H9 (cell line): ENCODE measurements at regions not wholly inside any gene's neighbourhood (a gene's known extent, or its start where the extent isn't known, plus 50 kb on each side); places are given as distances from the start of the nearest gene placed in this dataset.

ENCODE experiments used
- DNase-seq: peaks from one replicate; pipeline ENCODE4 v3.0.0-alpha.2; 2017
- H2AFZ ChIP-seq: one replicate; pipeline ENCODE4 v1.6.1; 2013; ENCODE audit warnings: mild to moderate bottlenecking, low read length, control low read depth, moderate library complexity
- H2AK5ac ChIP-seq: 2 replicates; pipeline ENCODE4 v1.6.1; 2013; ENCODE audit warnings: low read length, control low read depth, mixed read lengths; ENCODE audit not compliant: insufficient read length
- H2BK120ac ChIP-seq: one replicate; pipeline ENCODE4 v1.6.1; 2013; ENCODE audit warnings: low read depth, mild to moderate bottlenecking, low read length, control low read depth, inconsistent platforms; ENCODE audit not compliant: poor library complexity, severe bottlenecking
- H2BK12ac ChIP-seq: 2 replicates; pipeline ENCODE4 v1.6.1; 2013; ENCODE audit warnings: low read length, control low read depth, mixed read lengths, low read depth; ENCODE audit not compliant: insufficient read length
- H2BK15ac ChIP-seq: 2 replicates; pipeline ENCODE4 v1.6.1; 2013; ENCODE audit warnings: low read depth, low read length, control low read depth
- H2BK20ac ChIP-seq: one replicate; pipeline ENCODE4 v1.6.1; 2013; ENCODE audit warnings: low read depth, mild to moderate bottlenecking, low read length, control low read depth, inconsistent platforms; ENCODE audit not compliant: poor library complexity, severe bottlenecking
- H2BK5ac ChIP-seq: 2 replicates; pipeline ENCODE4 v1.6.1; 2013; ENCODE audit warnings: low read length, control low read depth, mixed read lengths; ENCODE audit not compliant: insufficient read length
- H3K14ac ChIP-seq: 2 replicates; pipeline ENCODE4 v1.6.1; 2013; ENCODE audit warnings: low read length, control low read depth; ENCODE audit not compliant: insufficient read depth
- H3K18ac ChIP-seq: 2 replicates; pipeline ENCODE4 v1.6.1; 2013; ENCODE audit warnings: low read depth, mild to moderate bottlenecking, mixed read lengths, low read length, control low read depth; ENCODE audit not compliant: insufficient read length
- H3K23ac ChIP-seq: 2 replicates; pipeline ENCODE4 v1.6.1; 2013; ENCODE audit warnings: low read length, control low read depth, mixed read lengths, low read depth; ENCODE audit not compliant: insufficient read length
- H3K23me2 ChIP-seq: 2 replicates; pipeline ENCODE4 v1.6.1; 2013; ENCODE audit warnings: low read depth, mild to moderate bottlenecking, mixed read lengths, low read length, control low read depth; ENCODE audit not compliant: insufficient read length, poor library complexity, severe bottlenecking
- H3K27ac ChIP-seq: 2 replicates; pipeline ENCODE4 v1.5.1; 2013; ENCODE audit warnings: low read length, control low read depth, mixed read lengths, low read depth; ENCODE audit not compliant: insufficient read length
- H3K27me3 ChIP-seq: 2 replicates; pipeline ENCODE4 v1.6.1; 2013; ENCODE audit warnings: low read length, control low read depth, inconsistent platforms; ENCODE audit not compliant: insufficient read depth
- H3K4ac ChIP-seq: 2 replicates; pipeline ENCODE4 v1.6.1; 2013; ENCODE audit warnings: low read depth, mild to moderate bottlenecking, control low read depth, inconsistent platforms, low read length, moderate library complexity
- H3K4me1 ChIP-seq: 2 replicates; pipeline ENCODE4 v1.6.1; 2013; ENCODE audit warnings: low read length, control low read depth, inconsistent platforms; ENCODE audit not compliant: insufficient read depth
- H3K4me2 ChIP-seq: 2 replicates; pipeline ENCODE4 v1.6.1; 2013; ENCODE audit warnings: low read length, control low read depth, mixed read lengths; ENCODE audit not compliant: insufficient read length, insufficient read depth
- H3K56ac ChIP-seq: 2 replicates; pipeline ENCODE4 v1.6.1; 2013; ENCODE audit warnings: low read depth, mild to moderate bottlenecking, mixed read lengths, low read length, control low read depth; ENCODE audit not compliant: insufficient read length
- H3K79me1 ChIP-seq: 2 replicates; pipeline ENCODE4 v1.6.1; 2013; ENCODE audit warnings: low read depth, mild to moderate bottlenecking, moderate library complexity, low read length, control low read depth, inconsistent platforms; ENCODE audit not compliant: insufficient read depth, poor library complexity, severe bottlenecking
- H3K79me2 ChIP-seq: 2 replicates; pipeline ENCODE4 v1.6.1; 2013; ENCODE audit warnings: low read length, control low read depth, inconsistent platforms; ENCODE audit not compliant: insufficient read depth
- H3K9ac ChIP-seq: 2 replicates; pipeline ENCODE4 v1.6.1; 2013; ENCODE audit warnings: low read length, control low read depth, mixed read lengths; ENCODE audit not compliant: insufficient read length; ENCODE audit errors: extremely low read depth
- H3K9me3 ChIP-seq: one replicate; pipeline ENCODE4 v1.6.1; 2013; ENCODE audit warnings: low read depth, low read length, inconsistent platforms; ENCODE audit not compliant: control insufficient read depth
- H3T11ph ChIP-seq: one replicate; pipeline ENCODE4 v1.6.1; 2013; ENCODE audit warnings: mild to moderate bottlenecking, low read length, control low read depth, inconsistent platforms
- H4K20me1 ChIP-seq: one replicate; pipeline ENCODE4 v1.6.1; 2013; ENCODE audit not compliant: control insufficient read depth, insufficient read length, insufficient read depth
- H4K5ac ChIP-seq: 2 replicates; pipeline ENCODE4 v1.6.1; 2013; ENCODE audit warnings: low read depth, mild to moderate bottlenecking, mixed read lengths, low read length, control low read depth; ENCODE audit not compliant: insufficient read length
- H4K8ac ChIP-seq: replicated peaks from 2 replicates; pipeline ENCODE4 v1.6.1; 2013; ENCODE audit warnings: low read length, control low read depth, mixed read lengths, low read depth; ENCODE audit not compliant: insufficient read length
- H4K91ac ChIP-seq: 2 replicates; pipeline ENCODE4 v1.6.1; 2013; ENCODE audit warnings: low read depth, mild to moderate bottlenecking, moderate library complexity, mixed read lengths, low read length, control low read depth; ENCODE audit not compliant: insufficient read length
- H3K27ac Mint-ChIP-seq, 3 experiments: 2 replicates in 2 of 3; 3 replicates in 1 of 3; pipeline ENCODE4 v1.8.0; 2020 to 2021; ENCODE audit warnings: mixed read lengths in 3 of 3, mild to moderate bottlenecking in 1 of 3, moderate library complexity in 1 of 3
- H3K27me3 Mint-ChIP-seq: 2 replicates; pipeline ENCODE4 v1.8.0; 2021; ENCODE audit warnings: low read depth, mild to moderate bottlenecking, moderate library complexity, mixed read lengths
- H3K36me3 Mint-ChIP-seq, 3 experiments: 2 replicates in 2 of 3; 3 replicates in 1 of 3; pipeline ENCODE4 v1.8.0; 2020 to 2021; ENCODE audit warnings: low read depth in 3 of 3, mixed read lengths in 3 of 3; ENCODE audit not compliant: insufficient read depth in 1 of 3
- H3K4me1 Mint-ChIP-seq, 2 experiments: 2 replicates each; pipeline ENCODE4 v1.8.0; 2020; ENCODE audit warnings: mixed read lengths in 2 of 2
- H3K4me3 Mint-ChIP-seq, 2 experiments: 2 replicates in 1 of 2; 3 replicates in 1 of 2; pipeline ENCODE4 v1.8.0; 2020 to 2021; ENCODE audit warnings: mild to moderate bottlenecking in 2 of 2, mixed read lengths in 2 of 2, moderate library complexity in 1 of 2
- H3K9me3 Mint-ChIP-seq, 2 experiments: 2 replicates in 1 of 2; 3 replicates in 1 of 2; pipeline ENCODE4 v1.8.0; 2020; ENCODE audit warnings: mild to moderate bottlenecking in 2 of 2, mixed read lengths in 2 of 2, moderate library complexity in 1 of 2
- WGBS: extraction: QIAGEN DNeasy Blood & Tissue Kit; methylation state at CpG from one replicate; pipeline ENCODE4 v1.1.7; 2013; ENCODE audit warnings: missing lambda C conversion rate, low lambda C conversion rate, mixed read lengths; ENCODE audit not compliant: insufficient read length; ENCODE audit errors: extremely low coverage; 5-methylcytosine and 5-hydroxymethylcytosine counted together
- TF ChIP-seq, protein P1 (sequence below): fragments of 200-600 bp; sonication (generic); conservative IDR thresholded peaks from 3 replicates; pipeline ENCODE4 v1.8.0; 2021; ENCODE audit warnings: antibody characterized with exemption, mild to moderate bottlenecking

DNA sequence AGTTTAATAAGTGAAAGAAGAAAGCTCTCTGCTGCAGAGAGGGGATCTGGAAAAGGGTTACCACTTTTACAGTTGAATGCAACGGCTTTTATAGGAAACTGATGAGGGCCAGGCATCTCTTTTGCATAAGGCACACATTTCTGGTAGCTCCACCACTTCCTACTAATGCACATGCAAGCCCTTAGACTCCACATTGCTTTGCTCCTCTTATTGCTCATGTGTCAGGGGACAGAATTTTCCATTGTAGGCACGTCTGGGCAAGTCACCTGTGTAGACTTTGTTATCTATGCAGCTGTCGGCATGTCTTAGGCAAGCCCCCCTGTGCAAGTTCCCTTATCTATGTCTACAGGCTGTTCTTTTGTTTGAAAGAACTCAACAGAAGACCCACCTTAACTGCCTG is 294.6 kb upstream of the STS start:
- Mint-ChIP-seq H3K4me3 (no peak overlapping the region), H3K27ac (no peak overlapping the region), H3K4me1 (peaks cover 49 to 60% of the 10 kb centered on the region in 2 experiments), H3K27me3 (no peaks in the 10 kb centered on the region; the same call in 1 of the 2 replicates), H3K36me3 (peaks cover 44 to 55% (median 46%) of the 10 kb centered on the region in 3 experiments), H3K9me3 (peaks cover 28 to 35% of the 10 kb centered on the region in 2 experiments)
- no peak overlapping the region for H2BK12ac ChIP-seq
- H4K8ac ChIP-seq = no peak overlapping the region
- H3K56ac ChIP-seq = no peak overlapping the region
- H4K5ac ChIP-seq = no peak overlapping the region
- H3T11ph ChIP-seq = no peak overlapping the region
- H3K9me3 ChIP-seq = peaks cover 17% of the 10 kb centered on the region
- H3K27me3 ChIP-seq = no peaks in the 10 kb centered on the region
- H3K4ac ChIP-seq = no peak overlapping the region
- H2AFZ ChIP-seq = no peak overlapping the region
- H3K27ac ChIP-seq = no peak overlapping the region
- no peak overlapping the region for H2BK15ac ChIP-seq
- peaks cover 4% of the 10 kb centered on the region; the same call in 1 of the 2 replicates for H3K4me1 ChIP-seq
- H3K14ac ChIP-seq = no peak overlapping the region
- WGBS = no CpG with 5 or more reads among the region's 3 CpGs
- no peak overlapping the region for H2BK20ac ChIP-seq
- H3K79me2 ChIP-seq = no peaks in the 10 kb centered on the region
- H4K20me1 ChIP-seq = no peaks in the 10 kb centered on the region
- H3K4me2 ChIP-seq = no peak overlapping the region
- H3K23ac ChIP-seq = no peak overlapping the region
- H3K18ac ChIP-seq = no peak overlapping the region
- no peak for DNase-seq
- no peaks in the 10 kb centered on the region for H3K79me1 ChIP-seq
- no peaks in the 10 kb centered on the region for H3K23me2 ChIP-seq
- no peak overlapping the region for H2AK5ac ChIP-seq
- no peak overlapping the region for H4K91ac ChIP-seq
- TF ChIP-seq, protein P1, sequence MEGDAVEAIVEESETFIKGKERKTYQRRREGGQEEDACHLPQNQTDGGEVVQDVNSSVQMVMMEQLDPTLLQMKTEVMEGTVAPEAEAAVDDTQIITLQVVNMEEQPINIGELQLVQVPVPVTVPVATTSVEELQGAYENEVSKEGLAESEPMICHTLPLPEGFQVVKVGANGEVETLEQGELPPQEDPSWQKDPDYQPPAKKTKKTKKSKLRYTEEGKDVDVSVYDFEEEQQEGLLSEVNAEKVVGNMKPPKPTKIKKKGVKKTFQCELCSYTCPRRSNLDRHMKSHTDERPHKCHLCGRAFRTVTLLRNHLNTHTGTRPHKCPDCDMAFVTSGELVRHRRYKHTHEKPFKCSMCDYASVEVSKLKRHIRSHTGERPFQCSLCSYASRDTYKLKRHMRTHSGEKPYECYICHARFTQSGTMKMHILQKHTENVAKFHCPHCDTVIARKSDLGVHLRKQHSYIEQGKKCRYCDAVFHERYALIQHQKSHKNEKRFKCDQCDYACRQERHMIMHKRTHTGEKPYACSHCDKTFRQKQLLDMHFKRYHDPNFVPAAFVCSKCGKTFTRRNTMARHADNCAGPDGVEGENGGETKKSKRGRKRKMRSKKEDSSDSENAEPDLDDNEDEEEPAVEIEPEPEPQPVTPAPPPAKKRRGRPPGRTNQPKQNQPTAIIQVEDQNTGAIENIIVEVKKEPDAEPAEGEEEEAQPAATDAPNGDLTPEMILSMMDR = no peak
- H2BK120ac ChIP-seq = no peak overlapping the region
- H3K9ac ChIP-seq = no peak overlapping the region
- no peak overlapping the region for H2BK5ac ChIP-seq
